Spleen (tissue), 7 donors: ENCODE measurements at regions not wholly inside any gene's neighbourhood (a gene's known extent, or its start where the extent isn't known, plus 50 kb on each side); places are given as distances from the start of the nearest gene placed in this dataset.

Source experiments
- CTCF ChIP-seq, 11 experiments: fragments of 200-600 bp in 7 of 11; fragments of 450-650 bp in 4 of 11; sonication (generic) in 4 of 11; IDR thresholded peaks in 8 of 11; conservative IDR thresholded peaks in 3 of 11; 1 replicate in 7 of 11; 2 replicates in 4 of 11; pipeline versions ENCODE4 v1.4.0 to v1.8.0; 2016 to 2021; ENCODE audit warnings: antibody characterized with exemption in 11 of 11, inconsistent platforms in 4 of 11, mild to moderate bottlenecking in 1 of 11
- POLR2A ChIP-seq, 3 donors: fragments of 450-650 bp; IDR thresholded peaks; one replicate each; pipeline ENCODE4 v1.5.1; 2017; ENCODE audit warnings: antibody characterized with exemption in 3 of 3, mild to moderate bottlenecking in 1 of 3
- donor health status: DM: no; HTN: no; CAD: no; lungs with moderate emphysema.
- donor health status: DM: no; HTN: no; CAD: no.
- donor health status: DM: no; HTN: no; CAD: no.

GRCh38 chr13:71218960-71219359, 648.0 kb downstream of the DACH1 start:
- TF ChIP-seq CTCF (IDR thresholded peaks at IDR 0.05 in 8 of 11, conservative IDR thresholded peaks at IDR 0.05 in 3 of 11) = no peak
- TF ChIP-seq POLR2A (IDR thresholded peaks at IDR 0.05) = no peak
